SK-N-SH (cell line): ENCODE measurements at regions not wholly inside any gene's neighbourhood (a gene's known extent, or its start where the extent isn't known, plus 50 kb on each side); places are given as distances from the start of the nearest gene placed in this dataset.

ENCODE experiments used
- CTCF ChIA-PET: fragments of 300-600, 350-600 bp; formaldehyde crosslinking; extraction: SDS; loops from one replicate; lab custom pipeline; 2021; lab: Yijun Ruan, JAX
- POLR2A ChIA-PET: fragments of 350-600 bp; sonication (Branson Sonifier 250); formaldehyde crosslinking; extraction: SDS; loops from one replicate; lab custom pipeline; 2020; ENCODE audit warnings: antibody characterized with exemption, inconsistent platforms; lab: Yijun Ruan, JAX
- DNase-seq: peaks from one replicate; pipeline ENCODE4 v3.0.0; 2012
- H2AFZ ChIP-seq: fragments of 200-600 bp; sonication (generic); 2 replicates; pipeline ENCODE4 v1.8.1; 2016; ENCODE audit warnings: antibody characterized with exemption, mild to moderate bottlenecking, low read depth
- H3F3A ChIP-seq: fragments of 200-600 bp; sonication (generic); replicated peaks from 2 replicates; pipeline ENCODE3; 2016; ENCODE audit warnings: antibody characterized with exemption, mild to moderate bottlenecking; ENCODE audit not compliant: insufficient read depth
- H3K27ac ChIP-seq, 2 experiments: fragments of 200-500 bp in 1 of 2; fragments of 200-600 bp in 1 of 2; sonication (Bioruptor generic) in 1 of 2; sonication (generic), shearing (Covaris generic) in 1 of 2; 2 replicates each; pipeline versions ENCODE4 v1.5.1 to v1.6.1; 2014 to 2016; ENCODE audit warnings: low read depth in 2 of 2, inconsistent platforms in 1 of 2, low read length in 1 of 2, mild to moderate bottlenecking in 1 of 2, mixed read lengths in 1 of 2
- H3K27me3 ChIP-seq: fragments of 200-600 bp; sonication (generic), shearing (Covaris generic); 2 replicates; pipeline ENCODE4 v1.6.1; 2016; ENCODE audit warnings: mixed run types; ENCODE audit not compliant: insufficient read depth
- H3K36me3 ChIP-seq, 2 experiments: fragments of 200-500 bp in 1 of 2; fragments of 200-600 bp in 1 of 2; sonication (Bioruptor generic) in 1 of 2; sonication (generic) in 1 of 2; replicated peaks in 1 of 2; 2 replicates each; pipeline versions ENCODE3 to v1.5.1; 2014 to 2016; ENCODE audit warnings: low read length in 1 of 2, mild to moderate bottlenecking in 1 of 2; ENCODE audit not compliant: insufficient read depth in 2 of 2, control insufficient read depth in 1 of 2
- H3K4me1 ChIP-seq, 2 experiments: fragments of 200-500 bp in 1 of 2; fragments of 200-600 bp in 1 of 2; sonication (Bioruptor generic) in 1 of 2; sonication (generic), shearing (Covaris generic) in 1 of 2; 2 replicates each; pipeline versions ENCODE4 v1.5.1 to v1.6.1; 2014 to 2016; ENCODE audit warnings: low read depth in 1 of 2, low read length in 1 of 2, mixed run types in 1 of 2; ENCODE audit not compliant: insufficient read depth in 2 of 2, control insufficient read depth in 1 of 2
- H3K4me2 ChIP-seq: fragments of 200-600 bp; sonication (generic), shearing (Covaris generic); 2 replicates; pipeline ENCODE4 v1.6.1; 2017; ENCODE audit warnings: mixed run types
- H3K4me3 ChIP-seq, 2 experiments: fragments of 200-500 bp in 1 of 2; fragments of 200-600 bp in 1 of 2; sonication (Bioruptor generic) in 1 of 2; sonication (generic), shearing (Covaris generic) in 1 of 2; 2 replicates each; pipeline versions ENCODE4 v1.5.1 to v1.8.1; 2014 to 2016; ENCODE audit warnings: low read depth in 2 of 2, inconsistent platforms in 1 of 2, low read length in 1 of 2, mild to moderate bottlenecking in 1 of 2, mixed read lengths in 1 of 2, moderate library complexity in 1 of 2
- H3K79me2 ChIP-seq: fragments of 200-600 bp; sonication (generic); 2 replicates; pipeline ENCODE4 v1.8.1; 2017; ENCODE audit warnings: mild to moderate bottlenecking; ENCODE audit not compliant: insufficient read depth
- H3K9ac ChIP-seq: fragments of 200-600 bp; sonication (generic); 2 replicates; pipeline ENCODE4 v1.6.1; 2017; ENCODE audit warnings: mixed run types
- H3K9me2 ChIP-seq: fragments of 200-600 bp; sonication (generic); 2 replicates; pipeline ENCODE4 v1.6.1; 2017; ENCODE audit warnings: mixed run types
- H3K9me3 ChIP-seq: fragments of 200-600 bp; sonication (generic); 2 replicates; pipeline ENCODE4 v1.6.1; 2017; ENCODE audit warnings: mixed run types, mild to moderate bottlenecking, moderate library complexity
- H4K20me1 ChIP-seq: fragments of 200-600 bp; sonication (generic); 2 replicates; pipeline ENCODE4 v1.6.1; 2017; ENCODE audit warnings: mild to moderate bottlenecking, mixed run types; ENCODE audit not compliant: insufficient read depth
- CHD2 ChIP-seq: fragments of 150-350 bp; IDR thresholded peaks from 2 replicates; pipeline ENCODE4 v1.6.1; 2018; ENCODE audit warnings: low read length; ENCODE audit not compliant: partially characterized antibody
- FOSL2 ChIP-seq: IDR thresholded peaks from 2 replicates; pipeline ENCODE4 v1.4.0; 2012; ENCODE audit warnings: low read depth, mild to moderate bottlenecking, moderate library complexity, borderline replicate concordance
- GABPA ChIP-seq: IDR thresholded peaks from 2 replicates; pipeline ENCODE4 v1.4.0; 2012; ENCODE audit warnings: low read depth, mild to moderate bottlenecking
- GATA2 ChIP-seq: sonication (generic); formaldehyde crosslinking; IDR thresholded peaks from 2 replicates; pipeline ENCODE4 v1.5.0; 2020; ENCODE audit warnings: mild to moderate bottlenecking, missing genetic modification reagents
- NFIC ChIP-seq: IDR thresholded peaks from 2 replicates; pipeline ENCODE4 v1.4.0; 2012; ENCODE audit warnings: borderline replicate concordance
- PBX3 ChIP-seq: IDR thresholded peaks from 2 replicates; pipeline ENCODE4; 2012
- RAD21 ChIP-seq: IDR thresholded peaks from 2 replicates; pipeline ENCODE4 v1.6.1; 2012; ENCODE audit warnings: mild to moderate bottlenecking, low read length
- RCOR1 ChIP-seq: fragments of 150-350 bp; IDR thresholded peaks from 2 replicates; pipeline ENCODE4 v1.6.1; 2017; ENCODE audit warnings: antibody characterized with exemption, low read length
- RFX5 ChIP-seq: IDR thresholded peaks from 2 replicates; pipeline ENCODE4 v1.6.1; 2012; ENCODE audit warnings: mild to moderate bottlenecking, improper control_type of control experiment, low read length
- SMC3 ChIP-seq: IDR thresholded peaks from 2 replicates; pipeline ENCODE4 v1.6.1; 2012; ENCODE audit warnings: low read depth, low read length, improper control_type of control experiment
- TCF12 ChIP-seq: IDR thresholded peaks from 2 replicates; pipeline ENCODE4 v1.4.0; 2012
- USF2 ChIP-seq: fragments of 150-350 bp; IDR thresholded peaks from 2 replicates; pipeline ENCODE4 v1.6.1; 2017; ENCODE audit warnings: antibody characterized with exemption, low read length, low read depth, borderline replicate concordance
- WGBS: methylation state at CpG from one replicate; pipeline ENCODE4 v1.1.6; 2017; ENCODE audit warnings: low lambda C conversion rate; 5-methylcytosine and 5-hydroxymethylcytosine counted together
- TF ChIP-seq, protein P1 (sequence below): IDR thresholded peaks from 2 replicates; pipeline ENCODE4 v1.6.1; 2012; ENCODE audit warnings: mild to moderate bottlenecking, low read depth, low read length, moderate library complexity
- TF ChIP-seq, protein P2 (sequence below): IDR thresholded peaks from 2 replicates; pipeline ENCODE4 v1.4.0; 2012; ENCODE audit warnings: low read depth, borderline replicate concordance

DNA sequence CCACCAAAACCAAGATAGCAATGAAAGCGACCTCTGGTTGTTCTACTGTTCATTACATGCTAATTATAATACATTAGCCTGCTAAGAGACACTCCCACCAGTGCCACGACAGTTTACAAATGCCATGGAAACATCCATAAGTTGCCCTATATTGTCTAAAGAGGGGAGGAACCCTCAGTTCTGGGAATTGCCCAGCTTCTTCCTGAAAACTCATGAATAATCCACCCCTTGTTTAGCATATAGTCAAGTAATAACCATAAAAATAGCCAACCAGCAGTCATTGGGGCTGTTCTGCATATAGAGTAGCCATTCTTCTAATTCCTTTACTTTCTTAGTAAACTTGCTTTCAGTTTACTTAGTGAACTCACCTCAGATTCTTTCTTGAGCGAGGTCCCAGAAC lies 189.8 kb upstream of the SOX11 start:
- no peaks in the 10 kb centered on the region; a peak in 1 of 4 replicates for H3K4me1 ChIP-seq
- no peak overlapping the region for H3K4me2 ChIP-seq
- no peaks in the 10 kb centered on the region for H3K27me3 ChIP-seq
- no peak overlapping the region for H3K4me3 ChIP-seq
- H3K27ac ChIP-seq: no peak overlapping the region
- ChIA-PET CTCF (no interaction called here), POLR2A (no interaction called here)
- H4K20me1 ChIP-seq: no peaks in the 10 kb centered on the region
- no peaks in the 10 kb centered on the region for H3K79me2 ChIP-seq
- peaks cover 6% of the 10 kb centered on the region; the same call in 1 of the 2 replicates for H3K9me3 ChIP-seq
- no peak overlapping the region for H2AFZ ChIP-seq
- no peak for DNase-seq
- no peak overlapping the region for H3K9ac ChIP-seq
- H3K36me3 ChIP-seq: no peaks in the 10 kb centered on the region
- TF ChIP-seq PBX3: no peak
- TF ChIP-seq RFX5: no peak
- no peak for TF ChIP-seq CHD2
- TF ChIP-seq, protein P1, sequence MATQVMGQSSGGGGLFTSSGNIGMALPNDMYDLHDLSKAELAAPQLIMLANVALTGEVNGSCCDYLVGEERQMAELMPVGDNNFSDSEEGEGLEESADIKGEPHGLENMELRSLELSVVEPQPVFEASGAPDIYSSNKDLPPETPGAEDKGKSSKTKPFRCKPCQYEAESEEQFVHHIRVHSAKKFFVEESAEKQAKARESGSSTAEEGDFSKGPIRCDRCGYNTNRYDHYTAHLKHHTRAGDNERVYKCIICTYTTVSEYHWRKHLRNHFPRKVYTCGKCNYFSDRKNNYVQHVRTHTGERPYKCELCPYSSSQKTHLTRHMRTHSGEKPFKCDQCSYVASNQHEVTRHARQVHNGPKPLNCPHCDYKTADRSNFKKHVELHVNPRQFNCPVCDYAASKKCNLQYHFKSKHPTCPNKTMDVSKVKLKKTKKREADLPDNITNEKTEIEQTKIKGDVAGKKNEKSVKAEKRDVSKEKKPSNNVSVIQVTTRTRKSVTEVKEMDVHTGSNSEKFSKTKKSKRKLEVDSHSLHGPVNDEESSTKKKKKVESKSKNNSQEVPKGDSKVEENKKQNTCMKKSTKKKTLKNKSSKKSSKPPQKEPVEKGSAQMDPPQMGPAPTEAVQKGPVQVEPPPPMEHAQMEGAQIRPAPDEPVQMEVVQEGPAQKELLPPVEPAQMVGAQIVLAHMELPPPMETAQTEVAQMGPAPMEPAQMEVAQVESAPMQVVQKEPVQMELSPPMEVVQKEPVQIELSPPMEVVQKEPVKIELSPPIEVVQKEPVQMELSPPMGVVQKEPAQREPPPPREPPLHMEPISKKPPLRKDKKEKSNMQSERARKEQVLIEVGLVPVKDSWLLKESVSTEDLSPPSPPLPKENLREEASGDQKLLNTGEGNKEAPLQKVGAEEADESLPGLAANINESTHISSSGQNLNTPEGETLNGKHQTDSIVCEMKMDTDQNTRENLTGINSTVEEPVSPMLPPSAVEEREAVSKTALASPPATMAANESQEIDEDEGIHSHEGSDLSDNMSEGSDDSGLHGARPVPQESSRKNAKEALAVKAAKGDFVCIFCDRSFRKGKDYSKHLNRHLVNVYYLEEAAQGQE: no peak
- TF ChIP-seq GABPA: no peak
- no peak for TF ChIP-seq USF2
- TF ChIP-seq FOSL2: no peak
- TF ChIP-seq, protein P2, sequence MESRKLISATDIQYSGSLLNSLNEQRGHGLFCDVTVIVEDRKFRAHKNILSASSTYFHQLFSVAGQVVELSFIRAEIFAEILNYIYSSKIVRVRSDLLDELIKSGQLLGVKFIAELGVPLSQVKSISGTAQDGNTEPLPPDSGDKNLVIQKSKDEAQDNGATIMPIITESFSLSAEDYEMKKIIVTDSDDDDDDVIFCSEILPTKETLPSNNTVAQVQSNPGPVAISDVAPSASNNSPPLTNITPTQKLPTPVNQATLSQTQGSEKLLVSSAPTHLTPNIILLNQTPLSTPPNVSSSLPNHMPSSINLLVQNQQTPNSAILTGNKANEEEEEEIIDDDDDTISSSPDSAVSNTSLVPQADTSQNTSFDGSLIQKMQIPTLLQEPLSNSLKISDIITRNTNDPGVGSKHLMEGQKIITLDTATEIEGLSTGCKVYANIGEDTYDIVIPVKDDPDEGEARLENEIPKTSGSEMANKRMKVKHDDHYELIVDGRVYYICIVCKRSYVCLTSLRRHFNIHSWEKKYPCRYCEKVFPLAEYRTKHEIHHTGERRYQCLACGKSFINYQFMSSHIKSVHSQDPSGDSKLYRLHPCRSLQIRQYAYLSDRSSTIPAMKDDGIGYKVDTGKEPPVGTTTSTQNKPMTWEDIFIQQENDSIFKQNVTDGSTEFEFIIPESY: no peak
- no peak for TF ChIP-seq GATA2 (CRISPR knock-in tag)
- no peak for TF ChIP-seq RAD21
- TF ChIP-seq NFIC: no peak
- no peak for TF ChIP-seq SMC3
- no peak for TF ChIP-seq TCF12
- TF ChIP-seq RCOR1: no peak
- 20% methylated on average over 3 of the region's 3 CpGs for WGBS
- no peaks in the 10 kb centered on the region for H3F3A ChIP-seq
- no peaks in the 10 kb centered on the region for H3K9me2 ChIP-seq
